HepG2 (cell line): ENCODE measurements at regions not wholly inside any gene's neighbourhood (a gene's known extent, or its start where the extent isn't known, plus 50 kb on each side); places are given as distances from the start of the nearest gene placed in this dataset.
"Not testable (repeated sequence)": the region's sequence is repeated elsewhere in the genome, so short reads cannot be mapped to it uniquely, and the experiment has no call there.

ENCODE experiments used
- ATAC-seq: fragments of 200-7000 bp; cut with Tn5 transposase; 3 replicates; pipeline ENCODE4 v1.9.1; 2020; ENCODE audit warnings: mild to moderate bottlenecking, moderate library complexity
- BruUV-seq: library from RNA; stranded (reverse); fragments of 400-500 nt; replicated peaks from 2 replicates; lab custom pipeline; 2021; lab: Mats Ljungman, UMichigan
- CTCF ChIA-PET: fragments of 300-600 bp; formaldehyde crosslinking; extraction: SDS; loops from one replicate; lab custom pipeline; 2021; ENCODE audit warnings: low total read pairs, inconsistent platforms, low intra/inter-chr PET ratio; lab: Yijun Ruan, JAX
- POLR2A ChIA-PET: fragments of 350-600 bp; sonication (Branson Sonifier 250); formaldehyde crosslinking; loops from one replicate; lab custom pipeline; 2020; ENCODE audit warnings: antibody characterized with exemption, inconsistent platforms; lab: Yijun Ruan, JAX
- DNase-seq: peaks from one replicate; pipeline ENCODE4 v3.0.0-alpha.2; 2015; ENCODE audit warnings: low spot score
- FAIRE-seq: peaks from 3 replicates; lab custom pipeline; 2011; peaks lifted over from hg19 to GRCh38; lab: Jason Lieb, UNC
- H2AFZ ChIP-seq: one replicate; pipeline ENCODE4 v1.6.1; 2011; ENCODE audit warnings: low read length, inconsistent platforms
- H3K27ac ChIP-seq: fragments of 300-600 bp; 3 replicates; pipeline ENCODE4 v1.8.0; 2011; ENCODE audit warnings: mixed run types, mild to moderate bottlenecking, mixed read lengths, low read length, inconsistent platforms; ENCODE audit not compliant: insufficient read depth; ENCODE audit errors: extremely low read length
- H3K27me3 ChIP-seq, 2 experiments: fragments of 200-600 bp in 1 of 2; 2 replicates in 1 of 2; 3 replicates in 1 of 2; pipeline versions ENCODE4 v1.6.0 to v1.8.0; 2011; ENCODE audit warnings: low read length in 2 of 2, mild to moderate bottlenecking in 2 of 2, moderate library complexity in 2 of 2, inconsistent platforms in 1 of 2; ENCODE audit not compliant: insufficient read depth in 2 of 2, control insufficient read depth in 1 of 2
- H3K36me3 ChIP-seq, 2 experiments: fragments of 200-600 bp in 1 of 2; replicated peaks in 1 of 2; 2 replicates in 1 of 2; 3 replicates in 1 of 2; pipeline versions ENCODE4 v1.5.1 to v1.8.0; 2011; ENCODE audit warnings: low read length in 2 of 2, inconsistent platforms in 1 of 2; ENCODE audit not compliant: insufficient read depth in 2 of 2, control insufficient read depth in 1 of 2
- H3K4me1 ChIP-seq: 2 replicates; pipeline ENCODE4 v1.5.1; 2012; ENCODE audit warnings: low read length, inconsistent platforms; ENCODE audit not compliant: insufficient read depth
- H3K4me2 ChIP-seq: 2 replicates; pipeline ENCODE4 v1.6.0; 2011; ENCODE audit warnings: low read depth, low read length, inconsistent platforms
- H3K4me3 ChIP-seq, 3 experiments: fragments of 200-600 bp in 1 of 3; sonication (generic), shearing (Covaris generic) in 1 of 3; replicated peaks in 1 of 3; 2 replicates each; pipeline ENCODE4 v1.5.1; 2011 to 2016; ENCODE audit warnings: low read length in 3 of 3, inconsistent platforms in 2 of 3, low read depth in 2 of 3, mild to moderate bottlenecking in 2 of 3, control low read depth in 1 of 3, mixed read lengths in 1 of 3; ENCODE audit not compliant: insufficient read depth in 1 of 3
- H3K79me2 ChIP-seq: one replicate; pipeline ENCODE4 v1.6.1; 2011; ENCODE audit warnings: low read length, inconsistent platforms; ENCODE audit not compliant: insufficient read depth
- H3K9ac ChIP-seq: 2 replicates; pipeline ENCODE4 v1.6.0; 2011; ENCODE audit warnings: mild to moderate bottlenecking, low read depth, low read length, inconsistent platforms; ENCODE audit not compliant: insufficient read depth
- H3K9me3 ChIP-seq: 2 replicates; pipeline ENCODE4 v1.5.1; 2012; ENCODE audit warnings: mild to moderate bottlenecking, low read length
- H4K20me1 ChIP-seq: 2 replicates; pipeline ENCODE4 v1.6.0; 2011; ENCODE audit warnings: inconsistent platforms, mild to moderate bottlenecking, low read length, moderate library complexity; ENCODE audit not compliant: insufficient read depth
- CHCHD3 ChIP-seq: sonication (generic); formaldehyde crosslinking; IDR thresholded peaks from 2 replicates; pipeline ENCODE4 v1.8.0; 2022; ENCODE audit warnings: mild to moderate bottlenecking, missing genetic modification reagents, moderate library complexity
- GABPB1 ChIP-seq: IDR thresholded peaks from 2 replicates; pipeline ENCODE4 v1.6.1; 2016; ENCODE audit warnings: mild to moderate bottlenecking, missing genetic modification reagents, moderate library complexity, missing compliant biosample characterization
- ZNF644 ChIP-seq: IDR thresholded peaks from 2 replicates; pipeline ENCODE4 v1.6.1; 2016; ENCODE audit warnings: low read depth
- ZNF7 ChIP-seq: IDR thresholded peaks from 2 replicates; pipeline ENCODE4 v1.6.1; 2016; ENCODE audit warnings: missing biosample characterization, missing genetic modification reagents
- WGBS: methylation state at CpG from one replicate; pipeline ENCODE4 v1.1.6; 2017; ENCODE audit warnings: low lambda C conversion rate; 5-methylcytosine and 5-hydroxymethylcytosine counted together
- in situ Hi-C: cut with HindIII; loops from 2 replicates; pipeline ENCODE4 v1.10.0; 2017; ENCODE audit warnings: low pct_unique_long_range_greater_than_20kb; ENCODE audit not compliant: extremely low pct_ligation_motif_present
- intact Hi-C: fragments of 100-400 bp; cut with micrococcal nuclease; formaldehyde crosslinking; loops from one replicate; pipeline ENCODE4 v1.10.0; 2022; ENCODE audit not compliant: unreplicated experiment
- TF ChIP-seq, protein P1 (sequence below): sonication (generic); formaldehyde crosslinking; IDR thresholded peaks from 2 replicates; pipeline ENCODE4 v1.4.0; 2020; ENCODE audit warnings: missing genetic modification reagents
- TF ChIP-seq, protein P2 (sequence below): sonication (generic); formaldehyde crosslinking; IDR thresholded peaks from 2 replicates; pipeline ENCODE4 v1.5.0; 2020; ENCODE audit warnings: missing genetic modification reagents

DNA sequence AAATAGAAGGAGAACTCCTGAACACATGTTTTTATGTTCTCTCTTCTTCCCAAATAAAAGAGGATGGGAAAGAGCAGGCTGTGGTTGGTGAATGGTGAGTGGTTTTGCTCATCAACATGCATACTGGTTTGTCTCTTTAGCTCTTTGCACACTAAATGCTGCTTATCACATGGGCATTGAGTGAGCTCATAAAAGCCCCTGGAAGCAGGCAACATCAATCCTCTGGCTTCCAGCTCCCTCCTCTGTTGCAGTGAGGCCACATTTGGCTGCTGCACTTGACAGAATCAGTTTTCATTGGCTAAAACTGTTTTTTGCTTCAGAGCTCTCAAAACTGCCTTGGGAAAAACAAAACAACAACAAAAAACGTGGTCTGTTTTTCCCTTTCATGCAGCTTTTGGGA is 1308.2 kb upstream of the NRXN1 start:
- WGBS, result 0% methylated on average over 1 of the region's 1 CpG
- FAIRE-seq (no peak), ATAC-seq (no peak), DNase-seq (no peak)
- no TSS peak for BruUV-seq
- no peaks in the 10 kb centered on the region for H3K4me1 ChIP-seq
- H3K9me3 ChIP-seq, result peaks cover 64% of the 10 kb centered on the region
- no peaks in the 10 kb centered on the region for H3K27me3 ChIP-seq
- ChIA-PET CTCF (no interaction called here), POLR2A (no interaction called here)
- intact Hi-C loops, result no loop called here
- in situ Hi-C loops, result no loop called here
- no peaks in the 10 kb centered on the region for H3K79me2 ChIP-seq
- TF ChIP-seq ZNF7 (CRISPR knock-in tag) (no peak), ZNF644 (no peak), GABPB1 (CRISPR knock-in tag) (no peak), CHCHD3 (CRISPR knock-in tag) (no peak)
- TF ChIP-seq, protein P1, sequence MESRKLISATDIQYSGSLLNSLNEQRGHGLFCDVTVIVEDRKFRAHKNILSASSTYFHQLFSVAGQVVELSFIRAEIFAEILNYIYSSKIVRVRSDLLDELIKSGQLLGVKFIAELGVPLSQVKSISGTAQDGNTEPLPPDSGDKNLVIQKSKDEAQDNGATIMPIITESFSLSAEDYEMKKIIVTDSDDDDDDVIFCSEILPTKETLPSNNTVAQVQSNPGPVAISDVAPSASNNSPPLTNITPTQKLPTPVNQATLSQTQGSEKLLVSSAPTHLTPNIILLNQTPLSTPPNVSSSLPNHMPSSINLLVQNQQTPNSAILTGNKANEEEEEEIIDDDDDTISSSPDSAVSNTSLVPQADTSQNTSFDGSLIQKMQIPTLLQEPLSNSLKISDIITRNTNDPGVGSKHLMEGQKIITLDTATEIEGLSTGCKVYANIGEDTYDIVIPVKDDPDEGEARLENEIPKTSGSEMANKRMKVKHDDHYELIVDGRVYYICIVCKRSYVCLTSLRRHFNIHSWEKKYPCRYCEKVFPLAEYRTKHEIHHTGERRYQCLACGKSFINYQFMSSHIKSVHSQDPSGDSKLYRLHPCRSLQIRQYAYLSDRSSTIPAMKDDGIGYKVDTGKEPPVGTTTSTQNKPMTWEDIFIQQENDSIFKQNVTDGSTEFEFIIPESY (CRISPR knock-in tag), result no peak
- TF ChIP-seq, protein P2, sequence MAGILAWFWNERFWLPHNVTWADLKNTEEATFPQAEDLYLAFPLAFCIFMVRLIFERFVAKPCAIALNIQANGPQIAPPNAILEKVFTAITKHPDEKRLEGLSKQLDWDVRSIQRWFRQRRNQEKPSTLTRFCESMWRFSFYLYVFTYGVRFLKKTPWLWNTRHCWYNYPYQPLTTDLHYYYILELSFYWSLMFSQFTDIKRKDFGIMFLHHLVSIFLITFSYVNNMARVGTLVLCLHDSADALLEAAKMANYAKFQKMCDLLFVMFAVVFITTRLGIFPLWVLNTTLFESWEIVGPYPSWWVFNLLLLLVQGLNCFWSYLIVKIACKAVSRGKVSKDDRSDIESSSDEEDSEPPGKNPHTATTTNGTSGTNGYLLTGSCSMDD (CRISPR knock-in tag), result no peak
- no peaks in the 10 kb centered on the region for H4K20me1 ChIP-seq
- no peak overlapping the region for H3K9ac ChIP-seq
- no peak overlapping the region for H3K4me2 ChIP-seq
- H3K36me3 ChIP-seq, result no peaks in the 10 kb centered on the region
- no peak overlapping the region for H2AFZ ChIP-seq
- H3K27ac ChIP-seq, result no peak overlapping the region
- no peak overlapping the region for H3K4me3 ChIP-seq

DNA sequence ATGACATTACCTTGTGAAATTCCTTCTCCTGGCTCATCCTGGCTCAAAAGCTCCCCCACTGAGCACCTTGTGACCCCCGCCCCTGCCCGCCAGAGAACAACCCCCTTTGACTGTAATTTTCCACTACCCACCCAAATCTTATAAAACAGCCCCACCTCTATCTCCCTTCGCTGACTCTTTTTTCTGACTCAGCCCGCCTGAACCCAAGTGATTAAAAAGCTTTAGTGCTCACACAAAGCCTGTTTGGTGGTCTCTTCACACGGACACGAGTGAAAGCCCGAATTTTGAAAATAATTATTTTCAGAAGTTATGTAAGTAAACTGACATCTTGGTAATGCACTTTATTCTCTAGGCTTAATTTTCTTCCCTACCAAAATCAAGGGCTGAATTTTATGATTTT is 1305.9 kb upstream of the NRXN1 start:
- WGBS, result 9% methylated on average over 7 of the region's 7 CpGs
- H2AFZ ChIP-seq, H3K4me2 ChIP-seq, POLR2A ChIA-PET, H3K27me3 ChIP-seq, H3K79me2 ChIP-seq, FAIRE-seq, CTCF ChIA-PET, intact Hi-C loops, H3K9ac ChIP-seq, ATAC-seq, H3K4me3 ChIP-seq, DNase-seq, H3K27ac ChIP-seq, H3K4me1 ChIP-seq, H3K36me3 ChIP-seq, in situ Hi-C loops, H4K20me1 ChIP-seq, BruUV-seq: not testable (repeated sequence)
- peaks cover 65% of the 10 kb centered on the region for H3K9me3 ChIP-seq
